ENCODE measurements at regions not wholly inside any gene's neighbourhood (a gene's known extent, or its start where the extent isn't known, plus 50 kb on each side); places are given as distances from the start of the nearest gene placed in this dataset.

GRCh38 chr7:25279705-25280104 is 51.4 kb upstream of the NPVF start:
- Histone ChIP-seq H3K27ac (ENCODE audit: low read depth in 2 of 2, low read length in 1 of 2) (no peak overlapping the region), H3K4me3 (ENCODE audit: low read depth in 1 of 2, low read length in 2 of 2) (no peak overlapping the region), H3K4me1 (ENCODE audit: control insufficient read depth in 2 of 2, insufficient read depth in 2 of 2, low read length in 1 of 2) (no peaks in the 10 kb centered on the region), H3K36me3 (ENCODE audit: control insufficient read depth in 2 of 2, insufficient read depth in 2 of 2, low read length in 1 of 2) (no peaks in the 10 kb centered on the region), H3K9me3 (ENCODE audit: control insufficient read depth in 2 of 2, insufficient read depth in 1 of 2, low read depth in 1 of 2, low read length in 1 of 2) (no peaks in the 10 kb centered on the region), H3K27me3 (ENCODE audit: control insufficient read depth in 1 of 2, insufficient read depth in 2 of 2, low read length in 2 of 2) (no peaks in the 10 kb centered on the region)
- 73 to 79% methylated on average over 4 of the region's 4 CpGs for WGBS, 2 donors

GRCh38 chr7:25280181-25280580 is 51.9 kb upstream of the NPVF start:
- Histone ChIP-seq H3K27ac (ENCODE audit: low read depth in 2 of 2, low read length in 1 of 2) (no peak overlapping the region), H3K27me3 (ENCODE audit: control insufficient read depth in 1 of 2, insufficient read depth in 2 of 2, low read length in 2 of 2) (no peaks in the 10 kb centered on the region), H3K36me3 (ENCODE audit: control insufficient read depth in 2 of 2, insufficient read depth in 2 of 2, low read length in 1 of 2) (no peaks in the 10 kb centered on the region), H3K4me3 (ENCODE audit: low read depth in 1 of 2, low read length in 2 of 2) (no peak overlapping the region), H3K9me3 (ENCODE audit: control insufficient read depth in 2 of 2, insufficient read depth in 1 of 2, low read depth in 1 of 2, low read length in 1 of 2) (no peaks in the 10 kb centered on the region), H3K4me1 (ENCODE audit: control insufficient read depth in 2 of 2, insufficient read depth in 2 of 2, low read length in 1 of 2) (no peaks in the 10 kb centered on the region)
- WGBS, 2 donors = 77 to 86% methylated on average over 3 of the region's 3 CpGs

GRCh38 chr7:25282194-25282593 is 53.9 kb upstream of the NPVF start:
- no peak overlapping the region for H3K4me3 ChIP-seq (ENCODE audit: low read depth in 1 of 2, low read length in 2 of 2)
- no peak overlapping the region for H3K27ac ChIP-seq (ENCODE audit: low read depth in 2 of 2, low read length in 1 of 2)
- H3K27me3 ChIP-seq (ENCODE audit: control insufficient read depth in 1 of 2, insufficient read depth in 2 of 2, low read length in 2 of 2) = no peaks in the 10 kb centered on the region
- no peaks in the 10 kb centered on the region for H3K4me1 ChIP-seq (ENCODE audit: control insufficient read depth in 2 of 2, insufficient read depth in 2 of 2, low read length in 1 of 2)
- no peaks in the 10 kb centered on the region for H3K36me3 ChIP-seq (ENCODE audit: control insufficient read depth in 2 of 2, insufficient read depth in 2 of 2, low read length in 1 of 2)
- 74 to 89% methylated on average over 8 of the region's 8 CpGs for WGBS, 2 donors
- H3K9me3 ChIP-seq (ENCODE audit: control insufficient read depth in 2 of 2, insufficient read depth in 1 of 2, low read depth in 1 of 2, low read length in 1 of 2) = no peaks in the 10 kb centered on the region

GRCh38 chr7:25286756-25287155 is 58.5 kb upstream of the NPVF start:
- H3K36me3 ChIP-seq (ENCODE audit: control insufficient read depth in 2 of 2, insufficient read depth in 2 of 2, low read length in 1 of 2) = no peaks in the 10 kb centered on the region
- no peaks in the 10 kb centered on the region for H3K4me1 ChIP-seq (ENCODE audit: control insufficient read depth in 2 of 2, insufficient read depth in 2 of 2, low read length in 1 of 2)
- no peak overlapping the region for H3K27ac ChIP-seq (ENCODE audit: low read depth in 2 of 2, low read length in 1 of 2)
- no peaks in the 10 kb centered on the region for H3K27me3 ChIP-seq (ENCODE audit: control insufficient read depth in 1 of 2, insufficient read depth in 2 of 2, low read length in 2 of 2)
- no peaks in the 10 kb centered on the region for H3K9me3 ChIP-seq (ENCODE audit: control insufficient read depth in 2 of 2, insufficient read depth in 1 of 2, low read depth in 1 of 2, low read length in 1 of 2)
- H3K4me3 ChIP-seq (ENCODE audit: low read depth in 1 of 2, low read length in 2 of 2) = no peak overlapping the region

- Histone ChIP-seq H3K4me3 (ENCODE audit: low read depth in 1 of 2, low read length in 2 of 2) (no peak overlapping the region), H3K9me3 (ENCODE audit: control insufficient read depth in 2 of 2, insufficient read depth in 1 of 2, low read depth in 1 of 2, low read length in 1 of 2) (no peaks in the 10 kb centered on the region), H3K4me1 (ENCODE audit: control insufficient read depth in 2 of 2, insufficient read depth in 2 of 2, low read length in 1 of 2) (no peaks in the 10 kb centered on the region), H3K36me3 (ENCODE audit: control insufficient read depth in 2 of 2, insufficient read depth in 2 of 2, low read length in 1 of 2) (no peaks in the 10 kb centered on the region), H3K27me3 (ENCODE audit: control insufficient read depth in 1 of 2, insufficient read depth in 2 of 2, low read length in 2 of 2) (no peaks in the 10 kb centered on the region), H3K27ac (ENCODE audit: low read depth in 2 of 2, low read length in 1 of 2) (no peak overlapping the region)
- whole genome bisulfite sequencing, 2 donors = 87 to 89% methylated on average over 6 of the region's 6 CpGs
Measured at GRCh38 chr7:25287291-25287690, 59.0 kb upstream of the NPVF start.

GRCh38 chr7:25288556-25289307 is 60.4 kb upstream of the NPVF start:
- Histone ChIP-seq H3K4me3 (ENCODE audit: low read depth in 1 of 2, low read length in 2 of 2) (no peak overlapping the region), H3K27ac (ENCODE audit: low read depth in 2 of 2, low read length in 1 of 2) (no peak overlapping the region), H3K4me1 (ENCODE audit: control insufficient read depth in 2 of 2, insufficient read depth in 2 of 2, low read length in 1 of 2) (no peaks in the 10 kb centered on the region), H3K9me3 (ENCODE audit: control insufficient read depth in 2 of 2, insufficient read depth in 1 of 2, low read depth in 1 of 2, low read length in 1 of 2) (no peaks in the 10 kb centered on the region), H3K27me3 (ENCODE audit: control insufficient read depth in 1 of 2, insufficient read depth in 2 of 2, low read length in 2 of 2) (no peaks in the 10 kb centered on the region), H3K36me3 (ENCODE audit: control insufficient read depth in 2 of 2, insufficient read depth in 2 of 2, low read length in 1 of 2) (no peaks in the 10 kb centered on the region)
- WGBS, 2 donors = 77 to 84% methylated on average over 6 of the region's 6 CpGs

GRCh38 chr7:25289518-25289917 is 61.2 kb upstream of the NPVF start:
- Histone ChIP-seq H3K27me3 (ENCODE audit: control insufficient read depth in 1 of 2, insufficient read depth in 2 of 2, low read length in 2 of 2) (no peaks in the 10 kb centered on the region), H3K4me3 (ENCODE audit: low read depth in 1 of 2, low read length in 2 of 2) (no peak overlapping the region), H3K9me3 (ENCODE audit: control insufficient read depth in 2 of 2, insufficient read depth in 1 of 2, low read depth in 1 of 2, low read length in 1 of 2) (no peaks in the 10 kb centered on the region), H3K36me3 (ENCODE audit: control insufficient read depth in 2 of 2, insufficient read depth in 2 of 2, low read length in 1 of 2) (no peaks in the 10 kb centered on the region), H3K4me1 (ENCODE audit: control insufficient read depth in 2 of 2, insufficient read depth in 2 of 2, low read length in 1 of 2) (no peaks in the 10 kb centered on the region), H3K27ac (ENCODE audit: low read depth in 2 of 2, low read length in 1 of 2) (no peak overlapping the region)
- 32 to 35% methylated on average over 1 of the region's 1 CpG for WGBS, 2 donors

- no peak overlapping the region for H3K27ac ChIP-seq (ENCODE audit: low read depth in 2 of 2, low read length in 1 of 2)
- WGBS, 2 donors = 84% methylated on average over 3 of the region's 3 CpGs
Measured at GRCh38 chr7:25294624-25295023, 66.3 kb upstream of the NPVF start.

GRCh38 chr7:25295387-25295786 is 67.1 kb upstream of the NPVF start:
- WGBS, 2 donors = 63 to 71% methylated on average over 4 of the region's 4 CpGs
- Histone ChIP-seq H3K4me3 (ENCODE audit: low read depth in 1 of 2, low read length in 2 of 2) (no peak overlapping the region), H3K4me1 (ENCODE audit: control insufficient read depth in 2 of 2, insufficient read depth in 2 of 2, low read length in 1 of 2) (no peaks in the 10 kb centered on the region), H3K9me3 (ENCODE audit: control insufficient read depth in 2 of 2, insufficient read depth in 1 of 2, low read depth in 1 of 2, low read length in 1 of 2) (no peaks in the 10 kb centered on the region), H3K36me3 (ENCODE audit: control insufficient read depth in 2 of 2, insufficient read depth in 2 of 2, low read length in 1 of 2) (no peaks in the 10 kb centered on the region), H3K27ac (ENCODE audit: low read depth in 2 of 2, low read length in 1 of 2) (no peak overlapping the region), H3K27me3 (ENCODE audit: control insufficient read depth in 1 of 2, insufficient read depth in 2 of 2, low read length in 2 of 2) (no peaks in the 10 kb centered on the region)

More at GRCh38 chr7:25294624-25295023, 66.3 kb upstream of the NPVF start:
- Histone ChIP-seq H3K9me3 (ENCODE audit: control insufficient read depth in 2 of 2, insufficient read depth in 1 of 2, low read depth in 1 of 2, low read length in 1 of 2) (no peaks in the 10 kb centered on the region), H3K36me3 (ENCODE audit: control insufficient read depth in 2 of 2, insufficient read depth in 2 of 2, low read length in 1 of 2) (no peaks in the 10 kb centered on the region), H3K27me3 (ENCODE audit: control insufficient read depth in 1 of 2, insufficient read depth in 2 of 2, low read length in 2 of 2) (no peaks in the 10 kb centered on the region), H3K4me3 (ENCODE audit: low read depth in 1 of 2, low read length in 2 of 2) (no peak overlapping the region), H3K4me1 (ENCODE audit: control insufficient read depth in 2 of 2, insufficient read depth in 2 of 2, low read length in 1 of 2) (no peaks in the 10 kb centered on the region)

GRCh38 chr7:25296086-25296485 is 67.8 kb upstream of the NPVF start:
- Histone ChIP-seq H3K27me3 (ENCODE audit: control insufficient read depth in 1 of 2, insufficient read depth in 2 of 2, low read length in 2 of 2) (no peaks in the 10 kb centered on the region), H3K4me1 (ENCODE audit: control insufficient read depth in 2 of 2, insufficient read depth in 2 of 2, low read length in 1 of 2) (no peaks in the 10 kb centered on the region), H3K4me3 (ENCODE audit: low read depth in 1 of 2, low read length in 2 of 2) (no peak overlapping the region), H3K36me3 (ENCODE audit: control insufficient read depth in 2 of 2, insufficient read depth in 2 of 2, low read length in 1 of 2) (no peaks in the 10 kb centered on the region), H3K27ac (ENCODE audit: low read depth in 2 of 2, low read length in 1 of 2) (no peak overlapping the region), H3K9me3 (ENCODE audit: control insufficient read depth in 2 of 2, insufficient read depth in 1 of 2, low read depth in 1 of 2, low read length in 1 of 2) (no peaks in the 10 kb centered on the region)
- WGBS, 2 donors = 98 to 99% methylated on average over 3 of the region's 3 CpGs

Measured in esophagus (tissue), 2 donors.